ENCODE measurements at regions not wholly inside any gene's neighbourhood (a gene's known extent, or its start where the extent isn't known, plus 50 kb on each side); places are given as distances from the start of the nearest gene placed in this dataset.
A peak's percentile ranks its signal among the peaks of the same experiment; 100 is the strongest.

GRCh38 chrX:33465137-33465536, 253.8 kb upstream of the DMD start:
- DNase-seq: no peak

DNA sequence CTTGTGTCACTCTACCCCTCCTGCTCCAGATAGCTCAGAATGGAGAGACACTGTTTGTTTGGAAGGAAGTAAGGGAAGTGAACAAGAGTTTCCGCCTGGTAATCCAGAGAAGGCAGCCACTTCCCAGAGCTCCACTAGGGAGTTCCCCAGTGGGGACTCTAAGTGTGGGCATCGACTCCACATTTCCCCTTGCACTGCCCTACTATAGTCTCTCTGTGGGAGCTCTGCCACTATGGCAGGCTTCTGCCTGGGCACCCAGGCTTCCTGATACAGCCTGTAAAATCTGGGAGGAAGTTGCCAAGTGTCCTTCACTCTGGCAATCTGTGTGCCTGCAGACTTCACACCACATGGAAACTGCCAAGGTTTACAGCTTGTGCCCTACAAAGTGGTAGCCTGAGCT, 245.8 kb upstream of the DMD start:
- no peak for DNase-seq

GRCh38 chrX:33447285-33447684, 235.9 kb upstream of the DMD start:
- no peak for DNase-seq

DNA sequence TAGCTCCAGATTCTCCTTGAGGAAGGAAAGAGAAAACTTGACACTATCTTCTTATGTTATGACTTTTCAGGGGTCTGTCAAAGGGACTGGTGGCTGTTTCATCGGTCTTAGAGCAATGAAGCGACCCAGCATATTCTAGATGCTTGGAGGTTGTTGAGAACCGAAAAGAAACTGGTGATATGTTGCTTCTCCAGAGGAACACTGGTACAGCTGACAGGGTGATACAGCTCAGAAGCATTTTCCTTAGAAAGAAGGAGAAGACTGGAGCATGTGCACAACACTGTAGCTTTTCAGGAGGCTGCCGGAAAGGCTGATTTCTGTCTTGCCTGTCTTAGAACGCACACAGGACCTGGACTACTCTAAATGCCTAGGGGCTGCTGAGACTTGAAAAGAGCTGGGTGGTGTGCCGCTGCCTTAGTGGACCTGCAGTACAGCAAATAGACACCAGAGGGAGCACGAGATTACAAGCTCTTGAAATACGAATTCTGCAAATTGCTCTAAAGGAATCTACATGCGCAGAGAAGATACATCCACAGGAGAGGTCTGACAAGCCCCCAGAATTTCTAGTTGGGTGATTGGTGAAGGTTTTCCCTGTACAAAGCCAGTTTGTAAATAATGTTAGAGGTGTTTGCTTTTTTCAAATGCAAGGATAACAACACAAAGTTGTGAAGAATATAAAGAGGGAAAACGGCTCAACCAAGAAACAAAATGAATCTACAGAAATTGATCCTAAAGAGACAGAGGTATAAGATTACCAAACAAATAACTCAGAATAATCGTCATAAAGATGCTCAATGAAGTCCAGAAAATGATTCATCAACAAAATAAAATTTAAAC, 223.1 kb upstream of the DMD start:
- peak; percentile 14 for DNase-seq

GRCh38 chrX:33416273-33416805, 205.0 kb upstream of the DMD start:
- no peak for DNase-seq

DNA sequence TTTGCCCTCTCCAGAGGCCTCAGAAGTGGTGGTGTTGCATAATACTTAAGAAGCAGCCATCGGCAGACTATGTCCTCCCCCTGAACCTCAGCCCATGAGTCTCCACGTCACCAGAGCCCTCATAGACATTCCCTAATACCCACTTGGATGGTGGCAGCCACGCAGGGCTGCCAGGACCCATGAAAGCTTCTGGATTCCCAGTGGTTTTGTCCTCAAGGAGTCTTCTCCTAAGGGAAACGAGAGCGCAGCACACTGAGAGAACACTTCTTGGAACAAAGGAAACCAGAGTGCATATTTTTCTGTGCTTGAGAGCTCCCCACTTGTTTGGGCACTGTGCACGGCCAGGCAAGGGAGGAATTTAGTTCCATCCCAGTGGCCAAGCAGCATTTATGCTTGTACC, 204.1 kb upstream of the DMD start:
- no peak for DNase-seq

DNA sequence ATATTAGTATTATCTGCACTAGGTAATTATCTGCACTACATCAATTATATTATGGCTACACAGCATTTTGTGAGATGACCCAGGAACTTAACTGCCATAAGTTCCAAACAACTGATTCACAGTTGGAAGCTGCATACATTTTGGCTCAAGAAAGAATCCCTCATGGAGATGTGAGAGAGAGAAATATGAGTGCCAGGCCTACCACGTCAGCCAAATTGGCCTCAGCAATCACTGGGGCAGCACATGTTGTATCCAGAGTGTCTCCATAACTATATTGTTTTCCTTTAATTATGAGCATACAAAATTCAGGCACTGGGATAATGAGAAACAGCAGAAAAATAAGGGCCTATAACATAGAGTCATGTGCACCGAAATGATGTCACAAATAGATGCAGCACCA, 174.2 kb upstream of the DMD start:
- no peak for DNase-seq

GRCh38 chrX:33379839-33380238, 168.5 kb upstream of the DMD start:
- no peak for DNase-seq

DNA sequence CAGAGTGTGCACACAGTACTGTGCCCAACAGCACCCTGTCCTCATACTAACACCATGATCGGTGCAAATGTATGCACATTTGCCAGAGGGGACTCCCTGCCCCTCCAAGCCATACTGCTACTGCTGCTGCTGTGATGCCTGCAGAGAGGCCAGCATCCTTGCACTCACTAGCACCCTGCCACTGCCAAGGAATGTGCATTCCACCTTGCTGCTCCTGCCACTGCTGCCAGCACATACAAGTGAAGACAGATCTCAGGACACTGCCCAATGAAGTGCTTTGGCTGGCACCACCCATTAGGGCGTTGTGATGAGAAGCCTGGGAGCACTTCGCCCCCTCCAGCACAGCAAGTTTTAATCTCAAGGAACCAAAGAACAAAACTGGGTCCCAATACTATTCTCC, 146.3 kb upstream of the DMD start:
- DNase-seq: no peak

DNA sequence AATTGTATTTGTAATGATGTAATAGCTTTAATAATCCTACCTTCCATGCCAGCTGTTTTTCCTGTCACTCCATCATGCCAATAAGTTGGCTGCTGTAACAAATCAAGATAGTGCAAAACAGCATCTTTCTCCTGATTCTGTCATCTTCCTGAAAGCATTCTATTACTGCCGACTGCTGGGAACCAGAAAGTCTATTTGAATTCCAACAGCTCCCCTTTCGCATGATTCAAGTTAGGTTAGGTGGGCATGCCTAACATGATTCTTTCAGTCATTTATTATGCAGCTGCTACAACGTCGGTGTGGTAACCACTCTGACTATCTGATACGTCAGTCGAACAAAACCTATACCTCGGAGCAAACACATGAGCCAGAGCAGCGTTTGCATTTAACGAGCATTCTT, 127.9 kb upstream of the DMD start:
- peak; percentile 30 for DNase-seq

DNA sequence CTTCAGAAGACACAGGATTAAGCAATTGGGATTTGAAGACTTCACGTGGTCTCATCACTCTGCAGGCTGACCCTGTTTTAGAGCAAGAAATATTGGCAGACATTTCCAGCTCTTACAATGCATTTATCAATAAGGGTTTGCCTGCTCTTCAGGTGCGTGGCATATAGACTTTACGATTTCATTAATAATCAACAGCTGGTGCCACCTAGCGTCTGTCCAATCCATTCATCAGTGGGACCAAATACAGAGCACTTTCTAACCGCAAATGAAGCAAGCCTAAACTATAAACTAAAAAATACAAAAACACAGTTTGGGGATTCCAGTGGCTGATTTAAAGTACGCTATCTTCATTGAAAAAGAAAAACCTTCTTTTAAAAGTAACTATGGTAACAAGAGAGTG, 125.4 kb upstream of the DMD start:
- no peak for DNase-seq

DNA sequence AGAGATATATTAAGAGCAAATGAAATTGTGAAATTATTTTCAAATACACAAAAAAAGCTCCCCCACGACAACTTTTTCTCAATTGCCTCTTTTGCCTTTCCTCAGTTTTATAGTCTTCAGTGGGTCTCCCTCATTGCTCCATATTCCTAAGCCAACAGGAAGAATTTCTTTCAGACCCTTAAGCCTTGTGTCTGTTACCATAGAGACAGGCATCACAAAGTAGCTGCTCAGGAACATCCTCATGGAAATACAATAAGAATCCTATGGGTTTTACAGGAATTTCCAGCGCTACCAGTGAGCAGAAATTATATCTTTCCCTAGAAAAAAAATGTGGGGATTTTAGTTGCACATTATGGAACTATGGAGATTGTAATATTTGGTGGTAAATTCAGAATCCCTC, 121.9 kb upstream of the DMD start:
- no peak for DNase-seq

DNA sequence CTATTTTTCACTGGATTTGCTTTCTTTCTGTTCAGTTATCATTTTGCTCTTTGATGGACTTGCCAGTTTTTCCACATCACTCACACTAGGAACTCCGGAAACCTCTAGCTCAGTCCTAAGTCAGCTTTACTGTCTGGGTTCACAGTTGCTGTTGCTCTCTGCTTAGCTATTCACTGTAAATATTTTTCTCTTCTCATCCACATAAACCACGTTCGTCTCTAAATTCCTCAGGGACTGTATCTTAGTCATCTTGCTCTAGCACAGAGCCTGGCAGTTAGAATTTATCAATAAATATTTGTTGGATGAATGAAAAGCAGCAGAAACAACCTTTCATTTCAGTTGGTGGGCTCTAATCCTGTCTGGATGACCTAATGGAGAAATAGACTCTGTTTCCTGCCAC, 119.4 kb upstream of the DMD start:
- DNase-seq: no peak

DNA sequence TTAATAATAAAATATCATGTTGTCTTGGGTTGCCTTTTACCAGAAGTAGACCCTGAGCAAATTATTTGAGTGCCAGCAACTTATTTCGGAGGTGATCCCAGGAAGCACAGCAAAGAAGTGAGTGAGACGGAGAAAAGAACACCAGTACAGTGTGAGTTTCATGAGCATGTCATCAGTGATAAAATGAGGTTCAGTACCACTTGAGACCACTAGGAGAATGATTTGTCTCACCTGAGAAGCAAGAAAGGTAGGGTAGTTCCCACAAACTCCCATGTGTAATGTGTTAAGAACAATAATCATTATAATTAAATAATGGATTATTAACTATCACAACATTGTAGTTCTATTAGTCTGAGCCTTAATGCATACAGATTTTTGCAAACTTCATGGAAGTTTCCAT, 112.8 kb upstream of the DMD start:
- DNase-seq: no peak

DNA sequence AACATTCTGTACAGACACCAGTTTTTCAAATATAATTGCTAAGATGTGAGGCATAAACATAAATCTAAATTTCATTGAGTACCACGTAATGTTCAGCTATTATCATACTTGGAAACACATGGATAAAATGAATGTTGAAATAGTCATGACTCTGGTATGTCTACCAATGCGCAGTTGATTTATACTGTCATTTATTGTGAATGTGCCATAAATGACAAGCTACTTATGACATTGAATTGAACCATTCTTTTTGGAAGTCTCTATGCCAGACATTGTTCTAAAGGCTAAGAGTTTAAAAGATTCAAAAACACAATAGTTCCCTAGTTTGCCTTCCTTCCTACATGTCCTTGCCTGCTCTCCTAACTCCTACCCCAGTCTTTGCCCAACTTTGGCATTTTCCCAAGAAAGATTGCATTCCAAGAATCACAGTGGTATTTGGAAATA, 96.6 kb upstream of the DMD start:
- no peak for DNase-seq

GRCh38 chrX:33298622-33299021, 87.3 kb upstream of the DMD start:
- DNase-seq: no peak

GRCh38 chrX:33285550-33285949, 74.2 kb upstream of the DMD start:
- no peak for DNase-seq

DNA sequence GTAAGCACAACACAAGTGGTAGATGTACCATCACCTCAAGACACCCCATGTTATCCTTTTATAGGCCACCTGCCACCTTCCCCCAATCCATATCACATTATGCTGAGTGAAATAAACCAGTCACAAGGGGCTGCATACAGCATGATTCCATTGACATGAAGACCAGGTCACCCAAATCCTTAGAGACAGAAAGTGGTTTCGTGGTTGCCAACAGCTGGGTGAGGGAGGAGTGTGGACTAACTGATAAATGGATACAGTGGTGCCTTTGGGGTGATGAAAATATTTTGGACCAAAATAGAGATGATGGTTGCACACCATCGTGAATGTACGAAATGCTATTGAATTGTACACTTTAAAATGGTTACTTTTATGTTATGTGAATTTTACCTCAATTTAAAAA, 65.7 kb upstream of the DMD start:
- no peak for DNase-seq

GRCh38 chrX:33273535-33273934, 62.2 kb upstream of the DMD start:
- no peak for DNase-seq

GRCh38 chrX:33272986-33273385, 61.6 kb upstream of the DMD start:
- no peak for DNase-seq

Data from NCI-H510A (cell line).